Left ventricle myocardium inferior (tissue), 1 donor: ENCODE measurements at regions not wholly inside any gene's neighbourhood (a gene's known extent, or its start where the extent isn't known, plus 50 kb on each side); places are given as distances from the start of the nearest gene placed in this dataset.

Experiments used
- DNase-seq: peaks from one replicate; pipeline ENCODE4 v3.0.0-alpha.2; 2020
- H3K27ac ChIP-seq: fragments of 200-600 bp; replicated peaks from 2 replicates; pipeline ENCODE4 v1.8.0; 2021
- H3K27me3 ChIP-seq: fragments of 200-600 bp; 2 replicates; pipeline ENCODE4 v1.8.0; 2021; ENCODE audit warnings: low read depth
- H3K36me3 ChIP-seq: fragments of 200-600 bp; 2 replicates; pipeline ENCODE4 v1.8.0; 2021
- H3K4me1 ChIP-seq: fragments of 200-600 bp; 2 replicates; pipeline ENCODE4 v1.8.0; 2021
- H3K4me3 ChIP-seq: fragments of 200-600 bp; 2 replicates; pipeline ENCODE4 v1.8.0; 2021; ENCODE audit warnings: mild to moderate bottlenecking, moderate library complexity
- H3K9me3 ChIP-seq: fragments of 200-600 bp; replicated peaks from 2 replicates; pipeline ENCODE4 v1.8.0; 2021
- intact Hi-C: fragments of 100-400 bp; cut with micrococcal nuclease; formaldehyde crosslinking; loops from one replicate; pipeline ENCODE4 v1.11.0; 2022
- TF ChIP-seq, protein P1 (sequence below): fragments of 200-600 bp; IDR thresholded peaks from 2 replicates; pipeline ENCODE4 v1.8.0; 2021; ENCODE audit warnings: antibody characterized with exemption, mild to moderate bottlenecking, borderline replicate concordance
- donor health status: DM: no; HTN: yes; CAD: no; lungs with severe emphysema.

DNA sequence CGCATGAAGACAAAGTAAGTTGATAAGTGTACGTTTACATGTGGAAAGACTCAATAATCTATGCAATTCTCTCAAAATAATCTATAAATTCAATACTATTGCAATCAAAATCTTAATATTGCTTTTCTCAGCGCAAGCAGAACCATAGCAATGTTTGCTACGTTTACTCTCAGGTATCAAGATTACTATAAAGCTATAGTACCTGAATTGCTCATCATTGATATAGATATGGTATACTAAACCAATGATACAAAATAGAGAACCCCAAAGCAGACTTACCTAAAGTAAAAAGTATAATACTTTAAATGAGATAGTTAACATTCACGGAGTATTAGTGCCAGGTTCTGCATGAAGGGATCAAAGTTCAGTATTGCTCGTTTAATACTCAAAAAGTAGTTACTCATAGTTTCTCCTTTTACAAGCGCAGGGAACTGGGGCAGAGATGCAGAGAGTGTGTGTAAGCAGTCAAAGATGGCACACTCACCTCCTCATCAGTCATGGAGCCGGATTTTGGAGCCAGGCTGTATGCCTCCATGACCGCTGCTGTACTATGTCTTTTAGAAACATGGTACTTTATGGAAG lies 391.0 kb upstream of the ID2 start:
- no peak for DNase-seq
- Histone ChIP-seq H3K4me1 (peaks cover 4% of the 10 kb centered on the region), H3K9me3 (peaks cover 5% of the 10 kb centered on the region), H3K4me3 (no peak overlapping the region), H3K27me3 (no peaks in the 10 kb centered on the region), H3K27ac (no peak overlapping the region), H3K36me3 (no peaks in the 10 kb centered on the region)
- intact Hi-C loops = no loop called here
- TF ChIP-seq, protein P1, sequence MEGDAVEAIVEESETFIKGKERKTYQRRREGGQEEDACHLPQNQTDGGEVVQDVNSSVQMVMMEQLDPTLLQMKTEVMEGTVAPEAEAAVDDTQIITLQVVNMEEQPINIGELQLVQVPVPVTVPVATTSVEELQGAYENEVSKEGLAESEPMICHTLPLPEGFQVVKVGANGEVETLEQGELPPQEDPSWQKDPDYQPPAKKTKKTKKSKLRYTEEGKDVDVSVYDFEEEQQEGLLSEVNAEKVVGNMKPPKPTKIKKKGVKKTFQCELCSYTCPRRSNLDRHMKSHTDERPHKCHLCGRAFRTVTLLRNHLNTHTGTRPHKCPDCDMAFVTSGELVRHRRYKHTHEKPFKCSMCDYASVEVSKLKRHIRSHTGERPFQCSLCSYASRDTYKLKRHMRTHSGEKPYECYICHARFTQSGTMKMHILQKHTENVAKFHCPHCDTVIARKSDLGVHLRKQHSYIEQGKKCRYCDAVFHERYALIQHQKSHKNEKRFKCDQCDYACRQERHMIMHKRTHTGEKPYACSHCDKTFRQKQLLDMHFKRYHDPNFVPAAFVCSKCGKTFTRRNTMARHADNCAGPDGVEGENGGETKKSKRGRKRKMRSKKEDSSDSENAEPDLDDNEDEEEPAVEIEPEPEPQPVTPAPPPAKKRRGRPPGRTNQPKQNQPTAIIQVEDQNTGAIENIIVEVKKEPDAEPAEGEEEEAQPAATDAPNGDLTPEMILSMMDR = no peak

DNA sequence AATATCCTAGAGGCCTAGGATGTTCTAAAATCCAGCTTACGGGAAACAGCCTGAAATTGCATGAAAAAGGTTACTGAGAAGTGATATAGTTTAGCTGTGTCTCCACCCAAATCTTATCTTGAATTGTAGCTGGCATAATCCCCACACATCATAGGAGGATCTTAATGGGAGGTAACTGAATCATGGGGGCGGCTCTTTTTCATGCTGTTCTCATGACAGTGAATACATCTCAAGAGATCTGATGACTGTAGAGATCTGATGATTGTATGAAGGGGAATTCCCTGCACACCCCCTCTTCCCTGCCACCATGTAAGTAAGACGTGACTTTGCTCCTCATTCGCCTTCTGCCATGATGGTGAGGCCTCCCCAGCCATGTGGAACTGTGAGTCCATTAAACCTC lies 385.6 kb upstream of the ID2 start:
- H3K36me3 ChIP-seq = no peaks in the 10 kb centered on the region
- peaks cover 5% of the 10 kb centered on the region for H3K9me3 ChIP-seq
- no peak for DNase-seq
- no peak overlapping the region for H3K4me3 ChIP-seq
- no peaks in the 10 kb centered on the region for H3K27me3 ChIP-seq
- intact Hi-C loops = no loop called here
- no peak overlapping the region for H3K27ac ChIP-seq
- no peaks in the 10 kb centered on the region for H3K4me1 ChIP-seq
- TF ChIP-seq, protein P1 = no peak

DNA sequence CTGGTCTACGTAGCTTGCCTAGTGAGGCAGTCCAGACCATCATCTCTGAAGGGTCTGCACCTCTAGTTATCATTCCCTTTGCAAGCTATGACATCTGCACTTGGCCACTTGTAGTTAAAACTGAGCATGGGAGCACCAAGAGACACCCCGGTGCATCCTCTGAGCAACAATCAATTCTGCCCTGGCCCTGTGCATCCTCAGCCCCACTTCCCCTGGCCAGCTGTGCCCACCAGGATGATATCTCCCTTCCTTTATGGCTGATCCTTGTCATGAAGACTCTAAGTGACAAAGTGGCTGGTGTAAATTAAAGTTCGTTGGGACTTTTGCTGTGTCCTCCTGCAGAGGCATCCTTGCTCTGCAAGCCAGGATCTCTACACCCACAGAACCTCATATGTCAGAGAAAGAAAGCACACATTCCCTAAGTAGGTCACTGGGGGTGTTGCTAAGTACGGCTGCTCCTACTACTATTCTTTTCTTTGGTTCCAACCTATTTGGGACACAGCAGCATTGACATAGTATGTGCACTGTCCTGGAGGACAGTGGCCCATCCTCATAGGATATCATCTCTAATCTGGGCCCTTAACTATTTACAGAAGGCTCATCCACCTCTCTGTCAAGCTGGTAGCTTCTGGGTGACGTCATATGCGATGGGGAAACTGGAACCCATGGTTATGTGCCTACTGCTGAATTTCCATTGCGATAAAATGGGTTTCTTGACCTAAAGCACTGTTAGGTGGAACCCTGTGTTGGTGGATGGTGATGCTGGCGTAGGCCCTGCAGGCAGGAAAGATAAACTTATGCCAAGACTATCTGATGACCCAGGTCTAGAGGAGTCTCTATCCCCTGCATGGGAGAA lies 384.3 kb upstream of the ID2 start:
- H3K27me3 ChIP-seq = no peaks in the 10 kb centered on the region
- H3K27ac ChIP-seq = no peak overlapping the region
- H3K36me3 ChIP-seq = no peaks in the 10 kb centered on the region
- H3K4me3 ChIP-seq = no peak overlapping the region
- H3K4me1 ChIP-seq = peaks cover 4% of the 10 kb centered on the region
- TF ChIP-seq, protein P1 = no peak
- peaks cover 5% of the 10 kb centered on the region for H3K9me3 ChIP-seq
- intact Hi-C loops = no loop called here
- no peak for DNase-seq

DNA sequence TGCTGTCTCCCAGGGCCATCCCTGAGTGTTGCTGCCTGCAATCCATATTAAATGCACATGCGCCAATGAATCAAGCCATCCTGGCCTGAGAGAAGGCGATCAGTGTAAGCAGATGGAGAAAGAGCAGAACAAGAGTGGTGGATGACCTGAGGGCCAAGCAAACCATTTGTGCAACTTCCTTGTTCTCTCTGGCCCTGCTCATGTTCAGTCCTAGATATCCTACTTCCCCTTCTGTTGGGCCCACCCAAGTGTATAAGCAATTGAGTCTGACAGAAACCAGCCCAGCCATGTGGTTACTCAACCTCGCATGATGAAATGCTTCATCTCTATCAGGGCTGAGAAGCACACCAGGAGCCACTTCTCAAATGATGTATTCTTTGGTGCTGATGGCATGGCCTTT lies 383.1 kb upstream of the ID2 start:
- TF ChIP-seq, protein P1 = no peak
- no peaks in the 10 kb centered on the region for H3K9me3 ChIP-seq
- intact Hi-C loops = no loop called here
- no peaks in the 10 kb centered on the region for H3K36me3 ChIP-seq
- H3K4me1 ChIP-seq = peaks cover 5% of the 10 kb centered on the region
- no peak overlapping the region for H3K4me3 ChIP-seq
- no peak for DNase-seq
- no peak overlapping the region for H3K27ac ChIP-seq
- no peaks in the 10 kb centered on the region for H3K27me3 ChIP-seq

DNA sequence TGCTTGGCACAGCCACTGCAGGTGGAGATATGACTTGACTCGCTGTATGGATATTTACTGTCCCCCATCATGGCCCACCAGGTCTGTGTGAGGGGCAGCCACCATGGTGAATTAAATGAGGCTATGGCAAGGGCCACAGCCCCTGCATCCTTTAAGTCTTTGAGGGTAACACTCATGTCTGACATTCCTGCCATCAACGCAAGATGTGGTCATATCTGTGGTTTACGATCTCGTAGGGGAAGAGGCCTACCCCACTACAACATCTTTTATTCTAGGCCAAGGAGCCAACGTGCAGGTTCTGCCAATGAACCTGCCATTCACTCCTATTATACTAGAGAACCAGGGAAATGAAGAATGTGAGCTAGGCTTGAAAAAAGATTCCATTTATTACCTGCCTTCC lies 381.6 kb upstream of the ID2 start:
- Histone ChIP-seq H3K36me3 (no peaks in the 10 kb centered on the region), H3K4me3 (no peak overlapping the region), H3K27ac (no peak overlapping the region), H3K9me3 (no peaks in the 10 kb centered on the region), H3K27me3 (no peaks in the 10 kb centered on the region), H3K4me1 (peaks cover 5% of the 10 kb centered on the region)
- intact Hi-C loops = no loop called here
- DNase-seq = no peak
- TF ChIP-seq, protein P1 = no peak
